Testis (tissue), 2 donors: ENCODE measurements at regions not wholly inside any gene's neighbourhood (a gene's known extent, or its start where the extent isn't known, plus 50 kb on each side); places are given as distances from the start of the nearest gene placed in this dataset.
"Not testable (repeated sequence)": the region's sequence is repeated elsewhere in the genome, so short reads cannot be mapped to it uniquely, and the experiment has no call there.

Experiments used
- DNase-seq: peaks from one replicate; pipeline ENCODE4 v3.0.0-alpha.2; 2019
- H3K27ac ChIP-seq, 2 donors: fragments of 200-600 bp; sonication (generic); one replicate each; pipeline ENCODE4 v1.5.1; 2019
- H3K27me3 ChIP-seq: fragments of 200-600 bp; sonication (generic); one replicate; pipeline ENCODE4 v1.5.1; 2019
- H3K36me3 ChIP-seq: fragments of 200-600 bp; sonication (generic); one replicate; pipeline ENCODE4 v1.5.1; 2017; ENCODE audit warnings: low read depth; ENCODE audit errors: missing control alignments
- H3K4me1 ChIP-seq: fragments of 200-600 bp; sonication (generic); one replicate; pipeline ENCODE4 v1.5.1; 2019
- H3K4me3 ChIP-seq, 2 donors: fragments of 200-600 bp; sonication (generic); one replicate each; pipeline ENCODE4 v1.5.1; 2017 to 2019
- H3K9me3 ChIP-seq: fragments of 200-600 bp; sonication (generic); one replicate; pipeline ENCODE4 v1.5.1; 2017
- POLR2A ChIP-seq: fragments of 450-650 bp; IDR thresholded peaks from one replicate; pipeline ENCODE4 v1.6.1; 2017; ENCODE audit warnings: antibody characterized with exemption, mild to moderate bottlenecking, moderate library complexity
- WGBS, 2 donors: methylation state at CpG; one replicate each; pipeline ENCODE4 v1.1.5; 2018; 5-methylcytosine and 5-hydroxymethylcytosine counted together
- intact Hi-C: fragments of 100-400 bp; cut with DNase I; formaldehyde crosslinking; loops from one replicate; pipeline ENCODE4 v1.15.1; 2023; ENCODE audit warnings: low total_unique reads
- TF ChIP-seq, protein P1 (sequence below), 3 experiments: fragments of 450-650 bp in 2 of 3; fragments of 200-600 bp in 1 of 3; sonication (generic) in 1 of 3; IDR thresholded peaks; one replicate each; pipeline ENCODE4 v1.5.1; 2016 to 2019; ENCODE audit warnings: antibody characterized with exemption in 3 of 3, mild to moderate bottlenecking in 2 of 3, moderate library complexity in 1 of 3

DNA sequence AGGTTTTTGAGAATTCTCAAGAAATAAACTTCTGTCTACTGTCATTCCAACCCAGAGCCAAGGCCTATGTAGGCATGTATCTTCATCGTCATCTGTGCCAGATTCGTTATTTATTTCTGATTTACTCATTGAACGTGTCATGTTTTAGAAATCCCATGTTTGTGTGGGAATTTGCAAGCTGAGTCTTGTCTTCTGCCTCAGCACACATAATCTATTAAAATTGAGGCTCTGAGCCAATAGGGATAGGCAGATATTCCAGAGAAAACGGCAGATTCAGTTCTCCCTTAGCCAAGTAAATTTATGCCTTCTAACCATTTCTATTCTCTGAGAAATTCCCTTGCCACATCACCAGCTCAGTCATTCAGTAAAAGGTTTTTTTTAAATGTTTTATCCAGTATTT is 444.6 kb downstream of the REEP3 start:
- intact Hi-C loops: no loop called here
- no peak overlapping the region for H3K4me3 ChIP-seq
- H3K27ac ChIP-seq: no peak overlapping the region
- WGBS, 2 donors: 56 to 66% methylated on average over 4 of the region's 4 CpGs
- H3K4me1 ChIP-seq: no peaks in the 10 kb centered on the region
- H3K9me3 ChIP-seq: no peaks in the 10 kb centered on the region
- no peak for DNase-seq
- TF ChIP-seq, protein P1, sequence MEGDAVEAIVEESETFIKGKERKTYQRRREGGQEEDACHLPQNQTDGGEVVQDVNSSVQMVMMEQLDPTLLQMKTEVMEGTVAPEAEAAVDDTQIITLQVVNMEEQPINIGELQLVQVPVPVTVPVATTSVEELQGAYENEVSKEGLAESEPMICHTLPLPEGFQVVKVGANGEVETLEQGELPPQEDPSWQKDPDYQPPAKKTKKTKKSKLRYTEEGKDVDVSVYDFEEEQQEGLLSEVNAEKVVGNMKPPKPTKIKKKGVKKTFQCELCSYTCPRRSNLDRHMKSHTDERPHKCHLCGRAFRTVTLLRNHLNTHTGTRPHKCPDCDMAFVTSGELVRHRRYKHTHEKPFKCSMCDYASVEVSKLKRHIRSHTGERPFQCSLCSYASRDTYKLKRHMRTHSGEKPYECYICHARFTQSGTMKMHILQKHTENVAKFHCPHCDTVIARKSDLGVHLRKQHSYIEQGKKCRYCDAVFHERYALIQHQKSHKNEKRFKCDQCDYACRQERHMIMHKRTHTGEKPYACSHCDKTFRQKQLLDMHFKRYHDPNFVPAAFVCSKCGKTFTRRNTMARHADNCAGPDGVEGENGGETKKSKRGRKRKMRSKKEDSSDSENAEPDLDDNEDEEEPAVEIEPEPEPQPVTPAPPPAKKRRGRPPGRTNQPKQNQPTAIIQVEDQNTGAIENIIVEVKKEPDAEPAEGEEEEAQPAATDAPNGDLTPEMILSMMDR (IDR thresholded peaks at IDR 0.05): no peak
- no peak for TF ChIP-seq POLR2A
- H3K27me3 ChIP-seq: no peaks in the 10 kb centered on the region
- no peaks in the 10 kb centered on the region for H3K36me3 ChIP-seq

DNA sequence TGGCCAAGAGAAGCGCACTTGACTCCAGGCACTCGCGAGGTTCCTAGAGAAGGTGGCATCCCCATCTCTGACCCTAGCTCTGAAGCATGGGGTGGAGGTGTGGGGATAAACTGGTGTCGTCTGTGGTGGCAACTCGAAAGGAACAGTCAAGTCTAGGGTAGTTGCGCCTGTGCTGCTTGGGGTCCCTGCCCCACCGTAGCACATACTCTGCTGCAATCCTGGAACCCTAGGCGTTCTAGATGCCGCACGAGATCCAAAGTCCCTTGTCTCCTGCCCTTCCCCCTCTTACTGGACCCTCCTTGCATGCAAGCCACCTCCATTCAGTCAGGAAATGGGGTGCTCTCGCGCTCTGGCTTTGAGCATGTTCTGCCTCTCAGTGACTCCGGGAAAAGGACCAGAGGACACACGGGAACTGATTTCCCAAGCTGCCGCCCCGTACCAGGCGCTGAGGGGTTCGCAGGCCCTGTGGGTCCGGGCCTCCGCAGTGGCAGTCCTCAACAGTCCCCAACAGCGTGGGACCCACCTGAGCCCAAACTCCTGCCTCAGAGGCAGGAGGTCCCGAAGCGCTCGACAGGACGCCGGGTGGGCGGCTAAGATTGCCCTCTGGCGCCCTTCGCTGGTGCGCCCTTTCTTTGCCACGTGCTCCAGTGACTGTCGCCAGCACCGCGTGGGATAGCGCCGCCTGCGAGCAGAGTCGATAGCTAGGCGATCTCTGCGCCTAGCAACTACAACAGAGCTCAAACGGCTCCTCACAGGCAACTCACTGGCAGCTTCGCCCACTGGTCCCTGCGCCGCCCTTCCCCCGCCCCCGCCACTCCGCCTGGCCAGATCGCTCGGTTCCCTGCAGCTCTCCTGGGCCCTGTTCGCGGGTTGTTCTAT is 452.0 kb downstream of the REEP3 start:
- 77 to 87% methylated on average over 25 to 51 of the region's 51 CpGs for WGBS, 2 donors
- intact Hi-C loops: no loop called here
- no peak for TF ChIP-seq POLR2A
- TF ChIP-seq, protein P1 (IDR thresholded peaks at IDR 0.05): no peak
- Histone ChIP-seq H3K36me3 (no peaks in the 10 kb centered on the region), H3K27ac (no peak overlapping the region), H3K4me1 (no peaks in the 10 kb centered on the region), H3K4me3 (peak overlapping the region in 1 of 2 donors; percentile 9), H3K9me3 (no peaks in the 10 kb centered on the region), H3K27me3 (no peaks in the 10 kb centered on the region)
- DNase-seq: no peak

DNA sequence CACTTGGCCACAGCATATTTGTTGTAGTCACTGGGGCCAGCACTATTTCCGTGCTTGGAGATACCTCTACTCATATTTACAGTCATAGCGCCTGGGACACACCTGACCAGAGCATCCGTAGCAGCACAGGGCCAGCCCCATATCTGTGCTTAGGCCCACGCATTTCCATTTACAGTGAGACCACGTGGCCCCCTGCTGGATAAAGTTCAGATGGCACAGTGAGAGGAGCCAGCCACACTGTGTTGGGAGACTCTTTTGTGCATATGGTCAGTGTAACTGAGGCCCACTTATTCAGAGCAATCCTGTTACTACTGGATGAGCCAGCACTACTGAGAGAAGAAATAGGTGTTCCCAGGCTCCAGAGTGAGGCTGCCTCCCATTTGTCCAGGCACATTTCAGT is 455.3 kb downstream of the REEP3 start:
- Histone ChIP-seq H3K4me1 (no peaks in the 10 kb centered on the region), H3K36me3 (no peaks in the 10 kb centered on the region), H3K27ac (no peak overlapping the region), H3K9me3 (no peaks in the 10 kb centered on the region), H3K4me3 (no peak overlapping the region), H3K27me3 (no peaks in the 10 kb centered on the region)
- intact Hi-C loops: no loop called here
- 42 to 62% methylated on average over 5 of the region's 5 CpGs for WGBS, 2 donors
- peak; percentile 82 for DNase-seq
- TF ChIP-seq, protein P1 (IDR thresholded peaks at IDR 0.05): peak in 2 of 3 experiments; percentile 20 to 49
- TF ChIP-seq POLR2A: no peak

DNA sequence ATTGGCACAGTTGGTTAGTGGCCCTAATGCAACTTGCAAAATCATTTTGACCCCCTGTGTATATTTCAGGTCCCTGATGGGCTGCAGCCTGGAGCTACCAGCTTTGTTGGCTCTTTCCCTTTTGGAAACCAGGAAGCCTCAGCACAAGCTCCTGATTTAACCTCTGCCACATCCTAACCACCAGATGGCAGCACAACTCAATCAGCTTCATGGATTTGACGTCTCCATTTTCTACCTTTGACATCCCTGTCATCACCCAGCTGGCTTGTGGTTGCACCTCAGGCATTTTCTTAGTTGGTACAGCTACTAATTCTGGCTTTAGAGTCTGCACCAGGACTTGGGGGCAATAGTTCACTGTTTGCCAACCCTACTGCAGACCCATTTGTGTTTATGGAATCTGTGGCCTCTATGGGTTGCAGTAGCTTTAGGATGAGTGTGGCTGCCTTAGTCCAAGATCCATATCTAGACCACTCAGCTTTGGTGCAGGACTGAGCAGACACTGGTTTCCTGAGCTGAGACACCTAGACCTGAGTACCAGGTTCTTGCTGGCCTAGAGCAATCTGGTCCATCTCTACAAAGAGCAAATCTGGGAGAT is 456.2 kb downstream of the REEP3 start:
- intact Hi-C loops: no loop called here
- H3K4me1 ChIP-seq: no peaks in the 10 kb centered on the region
- H3K27ac ChIP-seq: no peak overlapping the region
- TF ChIP-seq, protein P1 (IDR thresholded peaks at IDR 0.05): peak; percentile 9 to 43 (median 26)
- TF ChIP-seq POLR2A: no peak
- WGBS, 2 donors: 9 to 13% methylated on average over 1 of the region's 1 CpG
- H3K27me3 ChIP-seq: no peaks in the 10 kb centered on the region
- no peak overlapping the region for H3K4me3 ChIP-seq
- H3K9me3 ChIP-seq: no peaks in the 10 kb centered on the region
- H3K36me3 ChIP-seq: no peaks in the 10 kb centered on the region
- DNase-seq: peak; percentile 55

DNA sequence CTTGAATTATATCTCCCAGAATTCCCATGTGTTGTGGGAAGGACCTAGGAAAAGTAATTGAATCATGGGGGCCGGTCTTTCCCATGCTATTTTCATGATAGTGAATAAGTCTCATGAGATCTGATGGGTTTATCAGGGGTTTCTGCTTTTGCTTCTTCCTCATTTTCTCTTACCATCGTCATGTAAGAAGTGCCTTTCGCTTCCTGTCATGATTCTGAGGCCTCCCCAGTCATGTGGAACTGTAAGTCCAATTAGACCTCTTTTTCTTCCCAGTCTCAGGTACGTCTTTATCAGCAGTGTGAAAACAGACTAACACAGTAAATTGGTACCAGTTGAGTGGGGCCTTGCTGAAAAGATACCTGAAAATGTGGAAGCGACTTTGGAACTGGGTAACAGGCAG is 459.7 kb downstream of the REEP3 start:
- H3K27me3 ChIP-seq, DNase-seq, intact Hi-C loops, H3K9me3 ChIP-seq, H3K36me3 ChIP-seq, H3K4me1 ChIP-seq, H3K4me3 ChIP-seq, H3K27ac ChIP-seq: not testable (repeated sequence)
- 49 to 50% methylated on average over 5 of the region's 5 CpGs for WGBS, 2 donors

DNA sequence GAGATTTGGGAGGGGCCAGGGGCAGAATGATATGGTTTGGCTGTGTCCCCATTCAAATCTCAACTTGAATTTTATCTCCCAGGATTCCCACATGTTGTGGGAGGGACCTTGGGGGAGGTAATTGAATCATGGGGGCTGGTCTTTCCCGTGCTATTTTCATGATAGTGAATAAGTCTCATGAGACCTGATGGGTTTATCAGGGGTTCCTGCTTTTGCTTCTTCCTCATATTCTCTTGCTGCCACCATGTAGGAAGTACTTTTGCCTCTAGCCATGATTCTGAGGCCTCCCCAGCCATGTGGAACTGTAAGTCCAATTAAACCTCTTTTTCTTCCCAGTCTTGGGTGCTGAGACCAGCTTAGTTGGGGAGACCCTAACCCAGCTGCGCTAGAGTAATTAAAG is 462.9 kb downstream of the REEP3 start:
- H3K4me1 ChIP-seq, H3K27me3 ChIP-seq, H3K27ac ChIP-seq, H3K9me3 ChIP-seq, H3K4me3 ChIP-seq, intact Hi-C loops, H3K36me3 ChIP-seq, DNase-seq: not testable (repeated sequence)
- WGBS, 2 donors: 39 to 42% methylated on average over 2 of the region's 2 CpGs
